K562 (cell line): ENCODE measurements at regions not wholly inside any gene's neighbourhood (a gene's known extent, or its start where the extent isn't known, plus 50 kb on each side); places are given as distances from the start of the nearest gene placed in this dataset.

Source experiments
- ATAC-seq: fragments of 200-7000 bp; cut with Tn5 transposase; 3 replicates; pipeline ENCODE4 v1.9.1; 2020; ENCODE audit warnings: moderate library complexity
- BruUV-seq: library from RNA; stranded (reverse); fragments of 400-500 nt; replicated peaks from 2 replicates; lab custom pipeline; 2021; lab: Mats Ljungman, UMichigan
- CTCF ChIA-PET: fragments of 300-600 bp; formaldehyde crosslinking; extraction: SDS; loops from one replicate; lab custom pipeline; 2021; ENCODE audit warnings: low intra/inter-chr PET ratio; lab: Yijun Ruan, JAX
- POLR2A ChIA-PET: fragments of 300-600, 350-650 bp; sonication (Branson Sonifier 250); formaldehyde crosslinking; extraction: SDS; loops from one replicate; lab custom pipeline; 2021; ENCODE audit warnings: antibody characterized with exemption, inconsistent platforms; lab: Yijun Ruan, JAX
- DNase-seq, 4 experiments: peaks; one replicate each; pipeline versions ENCODE4 v3.0.0 to v3.0.0-alpha.2; 2011 to 2018; ENCODE audit warnings: low spot score in 3 of 4, mixed read lengths in 3 of 4; ENCODE audit errors: extremely low read depth in 1 of 4
- FAIRE-seq: peaks from 2 replicates; lab custom pipeline; 2011; peaks lifted over from hg19 to GRCh38; lab: Jason Lieb, UNC
- H2AFZ ChIP-seq: 2 replicates; pipeline ENCODE4 v1.6.0; 2011; ENCODE audit warnings: low read depth, low read length, control low read depth, inconsistent platforms
- H3K27ac ChIP-seq: fragments of 200-600 bp; 3 replicates; pipeline ENCODE4 v1.8.0; 2011; ENCODE audit warnings: low read depth, mild to moderate bottlenecking, control low read depth, inconsistent platforms, low read length, moderate library complexity, mixed read lengths; ENCODE audit errors: extremely low read depth
- H3K27me3 ChIP-seq, 2 experiments: fragments of 300-600 bp in 1 of 2; 2 replicates in 1 of 2; 3 replicates in 1 of 2; pipeline versions ENCODE4 v1.6.0 to v1.8.0; 2011; ENCODE audit warnings: inconsistent platforms in 2 of 2, low read length in 2 of 2, mild to moderate bottlenecking in 1 of 2, mixed read lengths in 1 of 2, moderate library complexity in 1 of 2; ENCODE audit not compliant: control insufficient read depth in 2 of 2, insufficient read depth in 2 of 2
- H3K36me3 ChIP-seq: fragments of 300-600 bp; 3 replicates; pipeline ENCODE4 v1.8.0; 2011; ENCODE audit warnings: mild to moderate bottlenecking, low read length, inconsistent platforms; ENCODE audit not compliant: control insufficient read depth, insufficient read depth
- H3K4me1 ChIP-seq, 2 experiments: fragments of 200-600 bp in 1 of 2; replicated peaks in 1 of 2; 2 replicates in 1 of 2; 3 replicates in 1 of 2; pipeline versions ENCODE4 v1.5.1 to v1.8.0; 2011; ENCODE audit warnings: inconsistent platforms in 2 of 2, low read length in 2 of 2, mild to moderate bottlenecking in 1 of 2, mixed read lengths in 1 of 2, moderate library complexity in 1 of 2; ENCODE audit not compliant: control insufficient read depth in 2 of 2, insufficient read depth in 2 of 2
- H3K4me2 ChIP-seq: 2 replicates; pipeline ENCODE4 v1.6.1; 2011; ENCODE audit warnings: low read length, control low read depth, inconsistent platforms, mixed read lengths; ENCODE audit not compliant: insufficient read depth
- H3K4me3 ChIP-seq: fragments of 200-600 bp; sonication (generic), shearing (Covaris generic); 2 replicates; pipeline ENCODE4 v1.5.1; 2016; ENCODE audit warnings: control low read depth, inconsistent platforms
- H3K79me2 ChIP-seq: fragments of 200-600 bp; 3 replicates; pipeline ENCODE4 v1.8.0; 2011; ENCODE audit warnings: low read length, inconsistent platforms; ENCODE audit not compliant: control insufficient read depth, insufficient read depth
- H3K9ac ChIP-seq, 2 experiments: 2 replicates each; pipeline versions ENCODE4 v1.6.0 to v1.6.1; 2011; ENCODE audit warnings: low read depth in 2 of 2, low read length in 2 of 2, control low read depth in 1 of 2, inconsistent platforms in 1 of 2, mild to moderate bottlenecking in 1 of 2, mixed read lengths in 1 of 2; ENCODE audit not compliant: insufficient read depth in 1 of 2
- H3K9me1 ChIP-seq: one replicate; pipeline ENCODE4 v1.6.0; 2011; ENCODE audit warnings: inconsistent platforms, mild to moderate bottlenecking, low read length, moderate library complexity; ENCODE audit not compliant: control insufficient read depth, insufficient read depth
- H3K9me3 ChIP-seq: replicated peaks from 2 replicates; pipeline ENCODE4 v1.5.1; 2011; ENCODE audit warnings: low read depth, low read length, inconsistent platforms; ENCODE audit not compliant: control insufficient read depth, insufficient read depth
- H4K20me1 ChIP-seq: replicated peaks from 2 replicates; pipeline ENCODE4 v1.6.1; 2011; ENCODE audit warnings: low read length, inconsistent platforms, mixed read lengths; ENCODE audit not compliant: control insufficient read depth, insufficient read depth
- ARID3B ChIP-seq: fragments of 250-450 bp; sonication (Bioruptor Pico); IDR thresholded peaks from 2 replicates; pipeline ENCODE4 v1.4.0; 2020; ENCODE audit warnings: borderline replicate concordance
- FOXJ3 ChIP-seq: sonication (generic); formaldehyde crosslinking; IDR thresholded peaks from 2 replicates; pipeline ENCODE4 v1.4.0; 2020; ENCODE audit warnings: mild to moderate bottlenecking, missing genetic modification reagents
- HOXB6 ChIP-seq: fragments of 250-450 bp; sonication (Bioruptor Pico); IDR thresholded peaks from 2 replicates; pipeline ENCODE4 v1.5.1; 2022; ENCODE audit warnings: mild to moderate bottlenecking, borderline replicate concordance
- ILK ChIP-seq: fragments of 450-650 bp; IDR thresholded peaks from 2 replicates; pipeline ENCODE4 v1.6.1; 2016; ENCODE audit warnings: missing genetic modification characterization, low read depth, mild to moderate bottlenecking, missing compliant biosample characterization, moderate library complexity, borderline replicate concordance
- MXI1 ChIP-seq: IDR thresholded peaks from 2 replicates; pipeline ENCODE4 v1.6.1; 2011; ENCODE audit warnings: low read depth, mild to moderate bottlenecking, improper control_type of control experiment, low read length
- PURB ChIP-seq: sonication (generic); formaldehyde crosslinking; IDR thresholded peaks from 2 replicates; pipeline ENCODE4 v1.9.0; 2021; ENCODE audit warnings: low read depth, mild to moderate bottlenecking, missing genetic modification reagents
- SP2 ChIP-seq: IDR thresholded peaks from 2 replicates; pipeline ENCODE4 v1.6.1; 2011; ENCODE audit warnings: mild to moderate bottlenecking, low read depth, low read length, moderate library complexity; ENCODE audit not compliant: poor library complexity, severe bottlenecking; ENCODE audit errors: extremely low read depth
- YBX1 ChIP-seq: fragments of 450-650 bp; IDR thresholded peaks from 2 replicates; pipeline ENCODE4 v1.7.1; 2016; ENCODE audit warnings: mild to moderate bottlenecking
- WGBS: fragments of 100-300 bp; shearing (Covaris generic); methylation state at CpG from one replicate; pipeline ENCODE4 v1.1.6; 2016; ENCODE audit warnings: low coverage, mixed read lengths; ENCODE audit not compliant: insufficient coverage; ENCODE audit errors: missing lambda C conversion rate; 5-methylcytosine and 5-hydroxymethylcytosine counted together
- in situ Hi-C: fragments of 300-500 bp; cut with MboI; formaldehyde crosslinking; loops from 4 replicates; pipeline ENCODE4 v1.15.0; 2018; ENCODE audit warnings: inconsistent platforms, mixed read lengths
- intact Hi-C: fragments of 100-400 bp; cut with micrococcal nuclease; formaldehyde crosslinking; loops from 2 replicates; pipeline ENCODE4 v1.14.2; 2022
- TF ChIP-seq, protein P1 (sequence below): sonication (generic); formaldehyde crosslinking; IDR thresholded peaks from 2 replicates; pipeline ENCODE4 v1.8.1; 2023; ENCODE audit warnings: missing genetic modification reagents, mild to moderate bottlenecking, borderline replicate concordance

DNA sequence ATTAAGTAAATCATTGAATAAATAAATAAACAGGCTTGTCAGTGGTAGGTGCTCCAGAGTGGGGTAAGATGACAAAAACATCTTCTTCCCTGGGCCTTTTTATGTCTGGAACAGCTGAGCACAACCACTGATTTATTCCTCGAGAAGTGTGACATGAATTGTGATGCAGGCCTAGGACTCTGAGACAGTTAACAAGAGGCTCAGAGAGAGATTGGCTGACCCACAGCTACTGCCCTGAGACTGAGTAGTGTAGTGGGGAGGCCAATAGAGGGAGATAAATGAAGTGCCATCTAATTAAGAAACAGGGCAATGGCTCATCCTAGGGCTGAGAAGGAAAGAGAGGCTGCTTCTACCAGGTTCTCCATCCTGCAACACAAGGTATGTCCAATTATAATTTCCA, 369.3 kb upstream of the TRPC7 start (continued):
- TF ChIP-seq, protein P1, sequence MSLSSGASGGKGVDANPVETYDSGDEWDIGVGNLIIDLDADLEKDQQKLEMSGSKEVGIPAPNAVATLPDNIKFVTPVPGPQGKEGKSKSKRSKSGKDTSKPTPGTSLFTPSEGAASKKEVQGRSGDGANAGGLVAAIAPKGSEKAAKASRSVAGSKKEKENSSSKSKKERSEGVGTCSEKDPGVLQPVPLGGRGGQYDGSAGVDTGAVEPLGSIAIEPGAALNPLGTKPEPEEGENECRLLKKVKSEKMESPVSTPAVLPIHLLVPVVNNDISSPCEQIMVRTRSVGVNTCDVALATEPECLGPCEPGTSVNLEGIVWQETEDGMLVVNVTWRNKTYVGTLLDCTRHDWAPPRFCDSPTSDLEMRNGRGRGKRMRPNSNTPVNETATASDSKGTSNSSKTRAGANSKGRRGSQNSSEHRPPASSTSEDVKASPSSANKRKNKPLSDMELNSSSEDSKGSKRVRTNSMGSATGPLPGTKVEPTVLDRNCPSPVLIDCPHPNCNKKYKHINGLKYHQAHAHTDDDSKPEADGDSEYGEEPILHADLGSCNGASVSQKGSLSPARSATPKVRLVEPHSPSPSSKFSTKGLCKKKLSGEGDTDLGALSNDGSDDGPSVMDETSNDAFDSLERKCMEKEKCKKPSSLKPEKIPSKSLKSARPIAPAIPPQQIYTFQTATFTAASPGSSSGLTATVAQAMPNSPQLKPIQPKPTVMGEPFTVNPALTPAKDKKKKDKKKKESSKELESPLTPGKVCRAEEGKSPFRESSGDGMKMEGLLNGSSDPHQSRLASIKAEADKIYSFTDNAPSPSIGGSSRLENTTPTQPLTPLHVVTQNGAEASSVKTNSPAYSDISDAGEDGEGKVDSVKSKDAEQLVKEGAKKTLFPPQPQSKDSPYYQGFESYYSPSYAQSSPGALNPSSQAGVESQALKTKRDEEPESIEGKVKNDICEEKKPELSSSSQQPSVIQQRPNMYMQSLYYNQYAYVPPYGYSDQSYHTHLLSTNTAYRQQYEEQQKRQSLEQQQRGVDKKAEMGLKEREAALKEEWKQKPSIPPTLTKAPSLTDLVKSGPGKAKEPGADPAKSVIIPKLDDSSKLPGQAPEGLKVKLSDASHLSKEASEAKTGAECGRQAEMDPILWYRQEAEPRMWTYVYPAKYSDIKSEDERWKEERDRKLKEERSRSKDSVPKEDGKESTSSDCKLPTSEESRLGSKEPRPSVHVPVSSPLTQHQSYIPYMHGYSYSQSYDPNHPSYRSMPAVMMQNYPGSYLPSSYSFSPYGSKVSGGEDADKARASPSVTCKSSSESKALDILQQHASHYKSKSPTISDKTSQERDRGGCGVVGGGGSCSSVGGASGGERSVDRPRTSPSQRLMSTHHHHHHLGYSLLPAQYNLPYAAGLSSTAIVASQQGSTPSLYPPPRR, result no peak
- TF ChIP-seq ILK (tag), result no peak
- no peak for TF ChIP-seq YBX1

DNA sequence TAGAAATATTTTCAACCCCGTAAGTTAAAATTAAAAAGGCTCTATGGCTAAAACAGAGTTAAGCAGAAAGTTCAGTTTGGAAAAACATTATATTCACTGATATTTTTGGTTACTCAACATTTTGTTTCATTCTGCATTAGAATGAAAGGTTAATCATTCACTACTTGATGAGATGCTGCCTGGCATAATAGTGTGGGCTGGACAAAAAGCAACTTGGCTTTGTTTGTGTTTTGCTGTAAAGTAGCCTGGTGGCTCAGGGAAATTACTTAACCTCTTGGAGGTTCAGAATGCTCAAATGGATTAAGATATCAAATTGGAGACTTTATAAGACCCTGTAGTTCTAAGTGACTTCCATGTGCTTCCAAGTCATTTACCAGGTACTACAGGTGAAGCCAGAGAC, 367.4 kb upstream of the TRPC7 start:
- no peak overlapping the region for H3K4me2 ChIP-seq
- FAIRE-seq (no peak), DNase-seq (no peak), ATAC-seq (no peak)
- in situ Hi-C loops, result no loop called here
- H3K36me3 ChIP-seq, result no peaks in the 10 kb centered on the region
- peaks cover 0 to 4% of the 10 kb centered on the region in 2 experiments; a peak in 1 of 5 replicates for H3K4me1 ChIP-seq
- H3K9me1 ChIP-seq, result no peaks in the 10 kb centered on the region
- no peak for TF ChIP-seq ARID3B
- no peak for TF ChIP-seq HOXB6 (CRISPR knock-in tag)
- TF ChIP-seq FOXJ3, result no peak
- no peak for TF ChIP-seq MXI1
- no peak for TF ChIP-seq SP2
- no peak for TF ChIP-seq PURB (CRISPR knock-in tag)
- no peaks in the 10 kb centered on the region for H4K20me1 ChIP-seq
- ChIA-PET POLR2A (no interaction called here), CTCF (no interaction called here)
- no peaks in the 10 kb centered on the region for H3K9me3 ChIP-seq
- intact Hi-C loops, result no loop called here
- 23% methylated on average over 1 of the region's 1 CpG for WGBS
- no peaks in the 10 kb centered on the region for H3K79me2 ChIP-seq
- no peak overlapping the region for H3K9ac ChIP-seq
- BruUV-seq, result no TSS peak
- H2AFZ ChIP-seq, result no peak overlapping the region
- no peaks in the 10 kb centered on the region for H3K27me3 ChIP-seq
- no peak overlapping the region for H3K4me3 ChIP-seq
- no peak overlapping the region for H3K27ac ChIP-seq
